Smooth muscle cell (in vitro differentiated cells): ENCODE measurements at regions not wholly inside any gene's neighbourhood (a gene's known extent, or its start where the extent isn't known, plus 50 kb on each side); places are given as distances from the start of the nearest gene placed in this dataset.

Source experiments
- DNase-seq: peaks from one replicate; lab custom pipeline; 2025; ENCODE audit not compliant: unreplicated experiment; lab: John Stamatoyannopoulos, UW
- H2AFZ ChIP-seq: fragments of 200-600 bp; sonication (generic); 2 replicates; pipeline ENCODE4 v1.6.0; 2016; ENCODE audit warnings: antibody characterized with exemption, low read depth, mild to moderate bottlenecking
- H3F3A ChIP-seq: fragments of 200-600 bp; sonication (generic); 2 replicates; pipeline ENCODE4 v1.6.0; 2017; ENCODE audit warnings: antibody characterized with exemption, low read depth
- H3K27ac ChIP-seq: fragments of 200-600 bp; sonication (generic); 2 replicates; pipeline ENCODE4 v1.5.1; 2016; ENCODE audit warnings: low read depth, mild to moderate bottlenecking
- H3K27me3 ChIP-seq: fragments of 200-600 bp; sonication (generic); 2 replicates; pipeline ENCODE4 v1.6.1; 2016; ENCODE audit warnings: low read depth, mild to moderate bottlenecking
- H3K36me3 ChIP-seq: fragments of 200-600 bp; sonication (generic); 2 replicates; pipeline ENCODE4 v1.5.1; 2016; ENCODE audit warnings: low read depth
- H3K4me1 ChIP-seq: fragments of 200-600 bp; sonication (generic); 2 replicates; pipeline ENCODE4 v1.5.1; 2016; ENCODE audit warnings: low read depth
- H3K4me2 ChIP-seq: fragments of 200-600 bp; sonication (generic); 2 replicates; pipeline ENCODE4 v1.6.0; 2016; ENCODE audit warnings: mild to moderate bottlenecking
- H3K4me3 ChIP-seq: fragments of 200-600 bp; sonication (generic); 2 replicates; pipeline ENCODE4 v1.5.1; 2016; ENCODE audit warnings: mild to moderate bottlenecking
- H3K79me2 ChIP-seq: fragments of 200-600 bp; sonication (generic); 2 replicates; pipeline ENCODE4 v1.6.0; 2016; ENCODE audit warnings: low read depth, mild to moderate bottlenecking
- H3K9ac ChIP-seq: fragments of 200-600 bp; sonication (generic); 2 replicates; pipeline ENCODE4 v1.6.0; 2016; ENCODE audit warnings: low read depth
- H3K9me3 ChIP-seq: fragments of 200-600 bp; sonication (generic); replicated peaks from 2 replicates; pipeline ENCODE4 v1.5.1; 2016; ENCODE audit warnings: low read depth
- H4K20me1 ChIP-seq: fragments of 200-600 bp; sonication (generic); 2 replicates; pipeline ENCODE4 v1.6.0; 2016; ENCODE audit warnings: low read depth
- CTCF ChIP-seq: fragments of 200-600 bp; sonication (generic); IDR thresholded peaks from 2 replicates; pipeline ENCODE4 v1.5.1; 2017; ENCODE audit warnings: borderline replicate concordance, mild to moderate bottlenecking, antibody characterized with exemption; ENCODE audit not compliant: insufficient read depth, poor library complexity, severe bottlenecking
- WGBS: methylation state at CpG from one replicate; pipeline ENCODE4 v1.1.7; 2016; ENCODE audit warnings: low lambda C conversion rate; 5-methylcytosine and 5-hydroxymethylcytosine counted together

- Histone ChIP-seq H3F3A (no peaks in the 10 kb centered on the region), H3K9me3 (no peaks in the 10 kb centered on the region), H3K4me3 (no peak overlapping the region), H2AFZ (no peak overlapping the region), H3K36me3 (no peaks in the 10 kb centered on the region), H4K20me1 (no peaks in the 10 kb centered on the region), H3K4me1 (no peaks in the 10 kb centered on the region), H3K27me3 (no peaks in the 10 kb centered on the region), H3K4me2 (no peak overlapping the region), H3K27ac (no peak overlapping the region), H3K79me2 (no peaks in the 10 kb centered on the region), H3K9ac (no peak overlapping the region)
- no peak for DNase-seq
- no peak for TF ChIP-seq CTCF
- WGBS: 76% methylated on average over 6 of the region's 13 CpGs
These were observed 977.6 kb downstream of the BRD1 start for GRCh38 chr22:48849963-48850657.

GRCh38 chr22:48849219-48849912 is 978.3 kb downstream of the BRD1 start:
- Histone ChIP-seq H3K27me3 (no peaks in the 10 kb centered on the region), H3K36me3 (no peaks in the 10 kb centered on the region), H3K4me3 (no peak overlapping the region), H3K79me2 (no peaks in the 10 kb centered on the region), H3K9me3 (no peaks in the 10 kb centered on the region), H3K4me2 (no peak overlapping the region), H4K20me1 (no peaks in the 10 kb centered on the region), H3K4me1 (no peaks in the 10 kb centered on the region), H3K27ac (no peak overlapping the region), H2AFZ (no peak overlapping the region), H3F3A (no peaks in the 10 kb centered on the region), H3K9ac (no peak overlapping the region)
- DNase-seq: no peak
- TF ChIP-seq CTCF: no peak
- WGBS: 82% methylated on average over 8 of the region's 8 CpGs

- H3K36me3 ChIP-seq: no peaks in the 10 kb centered on the region
- no peak overlapping the region for H3K4me3 ChIP-seq
- no peak overlapping the region for H3K9ac ChIP-seq
- DNase-seq: no peak
- no peak overlapping the region for H2AFZ ChIP-seq
- no peak overlapping the region for H3K27ac ChIP-seq
- H3K9me3 ChIP-seq: no peaks in the 10 kb centered on the region
- H3K79me2 ChIP-seq: no peaks in the 10 kb centered on the region
- H3K27me3 ChIP-seq: no peaks in the 10 kb centered on the region
- H3F3A ChIP-seq: no peaks in the 10 kb centered on the region
- H3K4me2 ChIP-seq: no peak overlapping the region
- no peaks in the 10 kb centered on the region for H4K20me1 ChIP-seq
- TF ChIP-seq CTCF: no peak
- no peaks in the 10 kb centered on the region for H3K4me1 ChIP-seq
- 96% methylated on average over 5 of the region's 5 CpGs for WGBS
These were observed 981.5 kb downstream of the BRD1 start for GRCh38 chr22:48846200-48846599.
